ENCODE measurements at regions not wholly inside any gene's neighbourhood (a gene's known extent, or its start where the extent isn't known, plus 50 kb on each side); places are given as distances from the start of the nearest gene placed in this dataset.

- TF ChIP-seq CTCF (IDR thresholded peaks at IDR 0.05; ENCODE audit: low read length) (no peak), EZH2 (optimal IDR thresholded peaks at IDR 0.05; ENCODE audit: low read depth, low read length) (no peak)
Measured at GRCh38 chr6:144855812-144856531, 570.8 kb downstream of the UTRN start.
